GM10248 (cell line): ENCODE measurements at regions not wholly inside any gene's neighbourhood (a gene's known extent, or its start where the extent isn't known, plus 50 kb on each side); places are given as distances from the start of the nearest gene placed in this dataset.
"Not testable (repeated sequence)": the region's sequence is repeated elsewhere in the genome, so short reads cannot be mapped to it uniquely, and the experiment has no call there.

Experiments
- CTCF ChIA-PET: fragments of 300-600 bp; sonication (Branson Sonifier 250); formaldehyde crosslinking; extraction: SDS; loops from one replicate; lab custom pipeline; 2021; ENCODE audit warnings: antibody characterized with exemption; lab: Yijun Ruan, JAX
- POLR2A ChIA-PET: fragments of 350-650 bp; sonication (Branson Sonifier 250); formaldehyde crosslinking; extraction: SDS; loops from one replicate; lab custom pipeline; 2020; ENCODE audit warnings: antibody characterized with exemption; lab: Yijun Ruan, JAX
- DNase-seq: peaks from one replicate; pipeline ENCODE4 v3.0.0; 2012; ENCODE audit errors: extremely low spot score
- TF ChIP-seq, protein P1 (sequence below): IDR thresholded peaks from 2 replicates; pipeline ENCODE4 v1.5.1; 2012; ENCODE audit warnings: mild to moderate bottlenecking, low read depth; ENCODE audit errors: extremely low read depth, missing control alignments, control extremely low read depth

DNA sequence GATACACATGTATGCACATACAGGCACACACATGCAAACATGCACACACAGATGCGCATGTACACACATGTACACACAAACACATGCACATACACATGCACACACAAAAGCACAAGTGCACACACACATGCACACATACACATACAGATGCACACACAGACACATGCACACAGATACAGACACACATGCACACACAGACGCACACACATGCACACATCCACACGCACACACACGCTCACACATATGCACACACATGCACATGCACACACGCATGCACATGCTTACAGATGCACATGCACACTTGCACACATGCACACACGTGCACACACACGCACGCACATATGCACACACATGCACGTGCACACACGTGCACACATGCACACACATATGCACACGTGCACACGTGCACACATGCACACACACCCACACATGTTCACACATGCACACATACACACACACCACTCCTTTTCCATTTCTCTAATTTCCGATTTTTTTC lies 283.8 kb upstream of the FRG2C start:
- CTCF ChIA-PET: no interaction called here
- POLR2A ChIA-PET: no interaction called here
- TF ChIP-seq, protein P1, sequence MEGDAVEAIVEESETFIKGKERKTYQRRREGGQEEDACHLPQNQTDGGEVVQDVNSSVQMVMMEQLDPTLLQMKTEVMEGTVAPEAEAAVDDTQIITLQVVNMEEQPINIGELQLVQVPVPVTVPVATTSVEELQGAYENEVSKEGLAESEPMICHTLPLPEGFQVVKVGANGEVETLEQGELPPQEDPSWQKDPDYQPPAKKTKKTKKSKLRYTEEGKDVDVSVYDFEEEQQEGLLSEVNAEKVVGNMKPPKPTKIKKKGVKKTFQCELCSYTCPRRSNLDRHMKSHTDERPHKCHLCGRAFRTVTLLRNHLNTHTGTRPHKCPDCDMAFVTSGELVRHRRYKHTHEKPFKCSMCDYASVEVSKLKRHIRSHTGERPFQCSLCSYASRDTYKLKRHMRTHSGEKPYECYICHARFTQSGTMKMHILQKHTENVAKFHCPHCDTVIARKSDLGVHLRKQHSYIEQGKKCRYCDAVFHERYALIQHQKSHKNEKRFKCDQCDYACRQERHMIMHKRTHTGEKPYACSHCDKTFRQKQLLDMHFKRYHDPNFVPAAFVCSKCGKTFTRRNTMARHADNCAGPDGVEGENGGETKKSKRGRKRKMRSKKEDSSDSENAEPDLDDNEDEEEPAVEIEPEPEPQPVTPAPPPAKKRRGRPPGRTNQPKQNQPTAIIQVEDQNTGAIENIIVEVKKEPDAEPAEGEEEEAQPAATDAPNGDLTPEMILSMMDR: no peak
- no peak for DNase-seq

DNA sequence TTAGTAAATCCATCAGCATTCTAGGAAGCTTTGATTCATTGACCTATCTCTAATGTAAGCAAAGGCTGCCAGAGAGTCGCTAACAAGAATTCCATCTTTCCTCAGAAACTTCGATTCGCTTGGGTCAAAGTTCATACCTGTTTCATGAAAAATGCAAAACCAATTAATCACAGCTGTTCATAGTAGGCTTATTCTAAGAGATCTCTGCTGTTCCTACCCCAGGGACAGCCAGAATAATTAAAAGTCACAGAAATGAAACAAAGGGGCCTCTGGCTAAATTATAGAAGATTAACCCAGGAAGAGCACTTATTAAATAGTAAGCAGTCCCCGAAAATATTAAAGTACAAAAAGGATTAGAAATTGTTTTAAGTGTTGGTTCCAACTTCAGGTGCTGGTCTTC lies 280.1 kb upstream of the FRG2C start:
- POLR2A ChIA-PET, CTCF ChIA-PET, DNase-seq: not testable (repeated sequence)

DNA sequence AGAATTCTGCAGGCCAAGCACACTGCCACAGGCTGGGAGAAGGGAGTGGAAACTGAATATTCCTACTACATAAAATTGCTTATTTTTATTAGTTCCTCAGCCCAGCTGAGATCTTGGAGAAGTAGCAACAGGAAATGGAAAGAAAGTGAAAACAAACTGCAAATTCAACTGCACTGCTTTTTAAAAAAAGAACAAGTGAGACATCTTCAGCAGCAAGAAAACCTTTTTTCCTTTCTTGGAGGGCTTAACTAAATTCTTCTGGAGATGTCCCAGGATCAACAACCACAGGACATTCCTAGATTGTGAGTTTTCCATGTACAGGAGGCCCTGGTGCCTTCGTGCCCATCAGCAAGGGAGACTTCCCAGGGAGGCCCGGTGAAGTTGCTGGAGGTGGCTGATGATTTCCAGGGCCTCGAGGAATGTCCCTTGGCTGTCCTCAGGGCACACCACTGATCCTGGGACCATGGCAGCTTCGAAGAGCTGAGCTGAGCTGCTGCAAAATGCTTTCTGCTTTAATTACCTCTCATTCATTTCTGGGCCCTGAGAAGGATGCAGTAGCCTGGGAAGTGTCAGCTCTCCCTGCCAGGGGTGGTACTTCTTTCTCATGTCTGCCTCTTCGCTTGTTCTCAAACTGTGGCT lies 275.5 kb upstream of the FRG2C start:
- DNase-seq, CTCF ChIA-PET, POLR2A ChIA-PET: not testable (repeated sequence)

DNA sequence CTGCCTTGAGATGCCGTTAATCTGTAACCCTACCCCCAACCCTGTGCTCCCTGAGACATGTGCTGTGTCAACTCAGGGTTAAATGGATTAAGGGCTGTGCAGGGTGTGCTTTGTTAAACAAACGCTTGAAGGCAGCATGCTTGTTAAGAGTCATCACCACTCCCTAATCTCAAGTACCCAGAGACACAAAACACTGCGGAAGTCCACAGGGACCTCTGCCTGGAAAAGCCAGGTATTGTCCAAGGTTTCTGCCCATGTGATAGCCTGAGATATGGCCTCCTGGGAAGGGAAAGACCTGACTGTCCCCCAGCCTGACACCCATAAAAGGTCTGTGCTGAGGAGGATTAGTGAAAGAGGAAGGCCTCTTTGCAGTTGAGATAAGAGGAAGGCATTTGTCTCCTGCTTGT lies 270.8 kb upstream of the FRG2C start:
- POLR2A ChIA-PET, CTCF ChIA-PET, DNase-seq: not testable (repeated sequence)

DNA sequence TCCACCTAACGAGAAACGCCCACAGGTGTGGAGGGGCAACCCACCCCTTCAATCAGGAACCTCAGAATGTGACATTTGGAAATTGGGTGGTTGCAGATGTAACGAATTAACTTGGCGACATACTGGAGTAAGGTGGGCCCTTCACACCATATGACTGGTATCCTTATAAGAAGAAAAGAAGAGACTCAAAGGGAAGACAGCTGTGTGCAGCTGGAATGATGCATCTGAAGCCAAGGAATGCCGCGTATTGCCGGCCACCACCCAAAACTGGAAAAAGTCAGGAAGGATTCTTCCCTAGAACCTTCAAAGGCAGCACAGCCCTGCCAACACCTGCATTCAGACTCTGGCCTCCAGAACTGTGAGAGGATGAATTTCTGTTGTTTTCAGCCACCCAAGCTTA lies 270.0 kb upstream of the FRG2C start:
- POLR2A ChIA-PET, DNase-seq, CTCF ChIA-PET: not testable (repeated sequence)

DNA sequence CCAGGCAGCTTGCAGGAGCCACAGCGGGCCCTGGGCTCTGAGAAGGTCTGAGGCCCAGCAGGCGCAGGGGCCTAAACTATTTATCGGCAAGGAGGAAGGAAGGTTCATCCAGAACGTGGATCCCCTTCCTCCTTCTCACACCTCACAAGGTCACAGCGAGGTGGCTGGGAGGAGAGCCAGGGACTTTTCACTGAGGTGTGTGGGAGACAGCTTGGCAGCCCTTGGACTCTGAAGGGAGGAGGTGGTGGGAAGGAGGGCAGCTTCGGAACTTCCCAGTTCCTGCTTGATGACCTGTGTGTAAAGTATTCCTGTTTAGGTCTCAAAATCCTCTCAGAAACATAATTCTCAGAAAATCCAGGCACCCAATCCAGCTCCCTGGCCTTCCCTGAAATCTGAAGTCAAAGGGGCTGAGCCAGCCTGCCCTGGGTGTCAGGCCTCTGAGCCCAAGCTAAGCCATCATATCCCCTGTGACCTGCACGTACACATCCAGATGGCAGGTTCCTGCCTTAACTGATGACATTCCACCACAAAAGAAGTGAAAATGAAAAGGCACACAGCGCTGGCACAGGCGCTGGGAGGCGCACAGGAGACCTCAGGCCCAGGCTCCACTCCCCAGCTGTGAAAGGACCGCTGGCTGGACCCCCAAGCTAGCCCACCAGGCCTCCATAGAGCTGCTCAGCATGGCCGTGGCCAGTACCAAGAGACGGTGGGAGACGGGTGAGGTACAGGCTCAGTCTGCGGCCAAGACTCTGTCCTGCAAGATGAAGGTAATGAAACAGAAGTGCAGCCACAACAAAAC lies 269.4 kb upstream of the FRG2C start:
- CTCF ChIA-PET, POLR2A ChIA-PET, DNase-seq: not testable (repeated sequence)

DNA sequence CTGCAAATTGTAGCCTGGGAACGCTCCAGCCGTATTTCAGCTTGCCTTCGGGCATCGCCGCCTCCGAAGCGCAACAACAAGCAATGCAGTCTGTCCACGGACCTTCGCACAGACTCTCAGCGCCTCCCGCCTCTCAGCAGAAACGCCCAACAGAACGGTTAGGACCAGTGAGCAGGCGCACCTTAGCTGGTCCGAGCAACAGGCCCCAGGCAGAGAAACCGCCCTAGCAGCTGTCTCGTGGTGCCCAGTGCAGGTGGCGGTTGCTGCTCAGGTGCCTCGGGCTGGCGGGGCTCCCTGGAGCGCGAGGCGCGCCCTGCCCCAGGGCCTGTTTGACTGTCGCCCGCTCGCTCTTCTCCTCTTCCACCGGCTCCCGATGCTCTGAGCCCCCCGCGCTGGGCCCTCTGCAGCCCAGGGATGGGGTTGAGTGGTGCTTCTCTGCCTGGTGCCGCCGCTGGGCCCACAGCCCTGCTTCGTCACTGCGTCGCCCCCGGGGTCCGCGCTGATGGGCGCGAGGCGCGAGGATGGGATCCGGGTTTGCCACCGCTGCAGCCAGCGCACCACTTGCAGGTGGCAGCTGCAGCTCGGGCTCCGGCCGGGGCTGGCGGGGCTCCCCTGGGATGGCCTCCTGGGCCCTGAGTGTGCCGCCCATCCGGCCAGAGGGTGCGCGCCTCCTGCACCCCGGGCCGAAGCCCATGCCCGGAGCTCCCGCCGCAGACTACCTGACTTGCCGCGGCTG lies 268.4 kb upstream of the FRG2C start:
- CTCF ChIA-PET: no interaction called here
- POLR2A ChIA-PET: no interaction called here
- TF ChIP-seq, protein P1: no peak
- no peak for DNase-seq

DNA sequence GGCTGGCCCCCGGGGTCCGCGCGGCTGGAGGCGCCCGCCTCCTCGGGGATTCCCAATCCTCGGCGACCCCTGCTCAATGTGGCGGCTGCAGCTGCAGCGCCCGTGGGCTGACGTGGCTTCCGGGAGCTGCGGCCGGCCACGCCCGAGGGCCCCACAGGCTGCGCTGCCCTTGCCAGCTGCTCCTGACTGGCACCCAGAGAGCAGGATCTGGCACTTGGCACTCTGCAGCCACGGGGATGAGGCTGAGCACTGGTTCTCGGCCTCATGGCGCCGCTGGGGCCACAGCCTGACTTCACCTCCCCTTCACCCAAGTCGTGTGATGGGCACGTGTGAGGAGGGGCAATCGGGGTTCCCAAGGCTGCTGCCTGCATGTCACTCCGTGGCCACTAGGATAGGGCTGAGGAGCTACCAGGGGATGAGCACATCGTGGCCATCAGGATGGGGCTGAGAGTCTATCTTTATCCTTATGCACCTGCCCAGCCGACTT lies 267.8 kb upstream of the FRG2C start:
- ChIA-PET CTCF (no interaction called here), POLR2A (no interaction called here)
- TF ChIP-seq, protein P1: no peak
- no peak for DNase-seq

DNA sequence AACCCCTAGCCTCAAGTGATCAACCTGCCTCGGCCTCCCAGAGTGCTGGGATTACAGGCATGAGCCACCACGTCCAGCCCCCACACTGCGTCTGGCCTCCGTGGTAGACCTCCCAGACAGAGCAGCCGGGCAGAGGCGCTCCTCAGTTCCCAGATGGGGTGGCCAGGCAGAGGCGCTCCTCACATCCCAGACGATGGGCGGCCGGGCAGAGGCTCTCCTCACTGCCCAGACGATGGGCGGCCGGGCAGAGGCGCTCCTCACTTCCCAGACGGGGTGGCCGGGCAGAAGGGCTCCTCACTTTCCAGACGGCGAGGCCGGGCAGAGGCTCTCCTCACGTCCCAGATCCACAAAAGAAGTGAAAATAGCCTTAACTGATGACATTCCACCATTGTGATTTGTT lies 266.6 kb upstream of the FRG2C start:
- DNase-seq, CTCF ChIA-PET, POLR2A ChIA-PET: not testable (repeated sequence)
